ENCODE measurements at regions not wholly inside any gene's neighbourhood (a gene's known extent, or its start where the extent isn't known, plus 50 kb on each side); places are given as distances from the start of the nearest gene placed in this dataset.

- no peak overlapping the region for H3K14ac ChIP-seq (ENCODE audit: insufficient read length)
- H4K91ac ChIP-seq (replicated peaks; ENCODE audit: insufficient read length, low read length) = no peak overlapping the region
- H3K23me2 ChIP-seq (ENCODE audit: low read depth, low read length) = no peaks in the 10 kb centered on the region
- no peak overlapping the region for H3K4me3 ChIP-seq (ENCODE audit: extremely low read depth in 1 of 4, insufficient read depth in 2 of 4, low read depth in 3 of 4, low read length in 4 of 4)
- no peak overlapping the region for H4K5ac ChIP-seq (ENCODE audit: insufficient read length, low read depth, low read length)
- WGBS, 2 experiments (ENCODE audit: extremely low coverage in 1 of 2, insufficient coverage in 1 of 2, insufficient read length in 1 of 2, insufficient replicate concordance in 2 of 2, low coverage in 1 of 2, low lambda C conversion rate in 2 of 2, missing lambda C conversion rate in 1 of 2) = 79% methylated on average over 1 of the region's 1 CpG; no CpG with 5 or more reads in 1 of the 2 experiments
- H3K4me1 ChIP-seq (replicated peaks in 1 of 4; ENCODE audit: control insufficient read depth in 3 of 4, insufficient read depth in 4 of 4, low read length in 3 of 4) = no peaks in the 10 kb centered on the region
- POLR2A ChIA-PET (ENCODE audit: partially characterized antibody) = no interaction called here
- FAIRE-seq (no peak), DNase-seq (ENCODE audit: low read depth in 1 of 2, low spot score in 2 of 2) (no peak)
- no peak overlapping the region for H2AK5ac ChIP-seq (ENCODE audit: low read depth, low read length)
- no peak overlapping the region for H2BK15ac ChIP-seq (ENCODE audit: low read length)
- no peak overlapping the region for H3K18ac ChIP-seq (ENCODE audit: extremely low read depth, low read length)
- H3K56ac ChIP-seq (replicated peaks; ENCODE audit: insufficient read length, low read depth, low read length) = no peak overlapping the region
- no peak overlapping the region for H2AFZ ChIP-seq (ENCODE audit: low read length)
- no peak overlapping the region for H3K4ac ChIP-seq (replicated peaks; ENCODE audit: insufficient read length, low read depth, low read length)
- H3K4me2 ChIP-seq (ENCODE audit: insufficient read depth in 1 of 2, low read depth in 2 of 2, low read length in 2 of 2) = no peak overlapping the region
- no peak overlapping the region; the same call in 1 of the 2 replicates for H2BK5ac ChIP-seq (ENCODE audit: low read depth, low read length)
- H4K8ac ChIP-seq (ENCODE audit: extremely low read depth, insufficient read depth, low read length) = no peak overlapping the region
- no peaks in the 10 kb centered on the region for H3K9me3 ChIP-seq (ENCODE audit: insufficient read depth in 2 of 2, low read depth in 1 of 2, low read length in 1 of 2)
- no peaks in the 10 kb centered on the region for H3K79me1 ChIP-seq (ENCODE audit: low read depth, low read length)
- H3K9ac ChIP-seq (replicated peaks in 1 of 4; ENCODE audit: extremely low read depth in 1 of 4, low read depth in 3 of 4, low read length in 3 of 4) = no peak overlapping the region
- no peaks in the 10 kb centered on the region for H3K36me3 ChIP-seq (ENCODE audit: control insufficient read depth in 2 of 4, insufficient read depth in 4 of 4, low read length in 3 of 4)
- H4K20me1 ChIP-seq (replicated peaks in 1 of 2; ENCODE audit: control insufficient read depth in 1 of 2, insufficient read depth in 2 of 2, low read length in 2 of 2) = no peaks in the 10 kb centered on the region
- CTCF ChIA-PET (ENCODE audit: partially characterized antibody) = no interaction called here
- no peak overlapping the region for H2BK20ac ChIP-seq (ENCODE audit: low read length)
- no peak overlapping the region for H3K23ac ChIP-seq (ENCODE audit: insufficient read length)
- no peak overlapping the region for H3K27ac ChIP-seq (ENCODE audit: low read depth, low read length)
- H3K79me2 ChIP-seq (ENCODE audit: control insufficient read depth in 1 of 2, insufficient read depth in 2 of 2, low read length in 2 of 2) = no peaks in the 10 kb centered on the region
- no peaks in the 10 kb centered on the region for H3K27me3 ChIP-seq (replicated peaks in 1 of 4; ENCODE audit: control insufficient read depth in 3 of 4, extremely low read depth in 1 of 4, insufficient read depth in 3 of 4, low read length in 3 of 4)
- no peak overlapping the region for H2BK120ac ChIP-seq (replicated peaks; ENCODE audit: low read depth, low read length)
- H2BK12ac ChIP-seq (ENCODE audit: low read depth, low read length) = no peak overlapping the region
- TF ChIP-seq TAF7 (optimal IDR thresholded peaks at IDR 0.05; ENCODE audit: borderline replicate concordance, low read depth, low read length) (no peak), SIRT6 (IDR thresholded peaks at IDR 0.05; ENCODE audit: low read length) (no peak), BACH1 (IDR thresholded peaks at IDR 0.05; ENCODE audit: low read length) (no peak), KDM5A (IDR thresholded peaks at IDR 0.05; ENCODE audit: low read length) (no peak), SP1 (IDR thresholded peaks at IDR 0.05; ENCODE audit: low read depth, low read length) (no peak), GTF2F1 (IDR thresholded peaks at IDR 0.05; ENCODE audit: borderline replicate concordance, low read depth, low read length) (no peak), TCF12 (IDR thresholded peaks at IDR 0.05; ENCODE audit: low read depth, low read length) (no peak), FOSL1 (IDR thresholded peaks at IDR 0.05; ENCODE audit: insufficient read depth, low read depth, low read length) (no peak), POU5F1 (IDR thresholded peaks at IDR 0.05; ENCODE audit: low read depth, low read length) (no peak), SRF (IDR thresholded peaks at IDR 0.05; ENCODE audit: low read depth, low read length) (no peak), NRF1 (IDR thresholded peaks at IDR 0.05; ENCODE audit: low read depth, low read length) (no peak), HDAC2 (IDR thresholded peaks at IDR 0.05; ENCODE audit: borderline replicate concordance in 1 of 2, low read depth in 2 of 2, low read length in 2 of 2) (no peak), SUZ12 (IDR thresholded peaks at IDR 0.05; ENCODE audit: low read length) (no peak), KDM4A (IDR thresholded peaks at IDR 0.05; ENCODE audit: low read depth, low read length, severe bottlenecking) (no peak)
- TF ChIP-seq, protein P1, sequence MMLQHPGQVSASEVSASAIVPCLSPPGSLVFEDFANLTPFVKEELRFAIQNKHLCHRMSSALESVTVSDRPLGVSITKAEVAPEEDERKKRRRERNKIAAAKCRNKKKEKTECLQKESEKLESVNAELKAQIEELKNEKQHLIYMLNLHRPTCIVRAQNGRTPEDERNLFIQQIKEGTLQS (IDR thresholded peaks at IDR 0.05; ENCODE audit: insufficient read depth, low read depth, low read length) = no peak
Measured at GRCh38 chr2:57821088-57821487, 225.5 kb upstream of the VRK2 start.

Data from H1 (cell line).